Panc1 (cell line): ENCODE measurements at regions not wholly inside any gene's neighbourhood (a gene's known extent, or its start where the extent isn't known, plus 50 kb on each side); places are given as distances from the start of the nearest gene placed in this dataset.

Experiments
- ATAC-seq: fragments of 200-7000 bp; cut with Tn5 transposase; 2 replicates; pipeline ENCODE4 v1.9.1; 2020; ENCODE audit warnings: mild to moderate bottlenecking, moderate library complexity
- BruUV-seq: library from RNA; stranded (reverse); fragments of 400-500 nt; replicated peaks from 2 replicates; lab custom pipeline; 2021; lab: Mats Ljungman, UMichigan
- CTCF ChIA-PET: fragments of 300-600 bp; sonication (Branson Sonifier 250); formaldehyde crosslinking; loops from one replicate; lab custom pipeline; 2022; ENCODE audit warnings: antibody characterized with exemption; lab: Charles Lee
- POLR2A ChIA-PET: fragments of 300-600 bp; sonication (Branson Sonifier 250); formaldehyde crosslinking; loops from one replicate; lab custom pipeline; 2022; ENCODE audit warnings: antibody characterized with exemption; lab: Charles Lee
- DNase-seq: peaks from one replicate; pipeline ENCODE4 v3.0.0-alpha.2; 2010; ENCODE audit warnings: low read depth, low spot score
- H3K27ac ChIP-seq: 2 replicates; pipeline ENCODE4 v1.5.1; 2011; ENCODE audit warnings: mild to moderate bottlenecking, low read length, inconsistent platforms
- H3K27me3 ChIP-seq: fragments of 200-500 bp; sonication (Bioruptor generic); 2 replicates; pipeline ENCODE4 v1.6.0; 2014; ENCODE audit warnings: low read length, inconsistent platforms; ENCODE audit not compliant: control insufficient read depth, insufficient read depth
- H3K36me3 ChIP-seq: fragments of 200-500 bp; sonication (Bioruptor generic); 2 replicates; pipeline ENCODE4 v1.5.1; 2014; ENCODE audit warnings: inconsistent platforms, mild to moderate bottlenecking, low read length, moderate library complexity; ENCODE audit not compliant: control insufficient read depth, insufficient read depth
- H3K4me1 ChIP-seq: 2 replicates; pipeline ENCODE4 v1.5.1; 2011; ENCODE audit warnings: inconsistent platforms, mild to moderate bottlenecking, low read length, moderate library complexity; ENCODE audit not compliant: control insufficient read depth, insufficient read depth
- H3K4me3 ChIP-seq, 2 experiments: 2 replicates each; pipeline ENCODE4 v1.5.1; 2011 to 2012; ENCODE audit warnings: low read depth in 2 of 2, low read length in 2 of 2, mild to moderate bottlenecking in 2 of 2, inconsistent platforms in 1 of 2, moderate library complexity in 1 of 2
- H3K9me3 ChIP-seq: fragments of 200-500 bp; sonication (Bioruptor generic); 2 replicates; pipeline ENCODE4 v1.5.1; 2014; ENCODE audit warnings: low read depth, mild to moderate bottlenecking, inconsistent platforms, low read length, moderate library complexity; ENCODE audit not compliant: control insufficient read depth, insufficient read depth
- CTCF ChIP-seq: fragments of 450-650 bp; IDR thresholded peaks from 2 replicates; pipeline ENCODE4 v1.5.1; 2017; ENCODE audit warnings: mild to moderate bottlenecking
- POLR2AphosphoS5 ChIP-seq: IDR thresholded peaks from 2 replicates; pipeline ENCODE4 v1.6.1; 2012; ENCODE audit warnings: mild to moderate bottlenecking, low read depth, low read length, moderate library complexity
- REST ChIP-seq, 2 experiments: IDR thresholded peaks; 2 replicates each; pipeline ENCODE4 v1.6.1; 2011 to 2012; ENCODE audit warnings: low read depth in 2 of 2, control low read depth in 1 of 2, low read length in 1 of 2, mild to moderate bottlenecking in 1 of 2, moderate library complexity in 1 of 2; ENCODE audit not compliant: insufficient read depth in 1 of 2
- SIN3A ChIP-seq: IDR thresholded peaks from 2 replicates; pipeline ENCODE4 v1.6.1; 2012; ENCODE audit warnings: low read depth, mild to moderate bottlenecking, low read length, moderate library complexity, borderline replicate concordance; ENCODE audit not compliant: insufficient read depth
- TCF7L2 ChIP-seq: IDR thresholded peaks from 2 replicates; pipeline ENCODE4 v1.6.1; 2011; ENCODE audit warnings: mild to moderate bottlenecking, low read depth, low read length, inconsistent platforms
- in situ Hi-C: cut with HindIII; loops from 2 replicates; pipeline ENCODE4 v1.10.0; 2016; ENCODE audit warnings: low sequenced_read_pairs, low pct_unique_long_range_greater_than_20kb
- intact Hi-C: fragments of 100-400 bp; cut with micrococcal nuclease; formaldehyde crosslinking; loops from one replicate; pipeline ENCODE4 v1.10.0; 2022; ENCODE audit not compliant: unreplicated experiment

GRCh38 chr12:84054811-84055210 is 857.8 kb downstream of the SLC6A15 start:
- in situ Hi-C loops = no loop called here
- no peaks in the 10 kb centered on the region for H3K9me3 ChIP-seq
- CTCF ChIA-PET = no interaction called here
- H3K4me1 ChIP-seq = no peaks in the 10 kb centered on the region
- H3K27me3 ChIP-seq = no peaks in the 10 kb centered on the region
- H3K4me3 ChIP-seq = no peak overlapping the region
- H3K36me3 ChIP-seq = no peaks in the 10 kb centered on the region
- no peak overlapping the region for H3K27ac ChIP-seq
- ATAC-seq (no peak), DNase-seq (no peak)
- POLR2A ChIA-PET = no interaction called here
- BruUV-seq = no TSS peak
- intact Hi-C loops = no loop called here
- TF ChIP-seq POLR2AphosphoS5 = no peak
- TF ChIP-seq TCF7L2 = no peak
- no peak for TF ChIP-seq REST (IDR thresholded peaks at IDR 0.05; ENCODE audit: insufficient read depth in 1 of 2, low read depth in 2 of 2, low read length in 1 of 2)
- TF ChIP-seq SIN3A = no peak
- TF ChIP-seq CTCF = no peak

GRCh38 chr12:84047881-84048280 is 864.7 kb downstream of the SLC6A15 start:
- intact Hi-C loops = no loop called here
- Histone ChIP-seq H3K36me3 (no peaks in the 10 kb centered on the region), H3K4me1 (no peaks in the 10 kb centered on the region), H3K4me3 (no peak overlapping the region), H3K9me3 (no peaks in the 10 kb centered on the region), H3K27me3 (no peaks in the 10 kb centered on the region), H3K27ac (no peak overlapping the region)
- in situ Hi-C loops = no loop called here
- TF ChIP-seq SIN3A = no peak
- no peak for TF ChIP-seq REST (IDR thresholded peaks at IDR 0.05; ENCODE audit: insufficient read depth in 1 of 2, low read depth in 2 of 2, low read length in 1 of 2)
- no peak for TF ChIP-seq TCF7L2
- no peak for TF ChIP-seq POLR2AphosphoS5
- no peak for TF ChIP-seq CTCF
- no TSS peak for BruUV-seq
- ATAC-seq = no peak
- ChIA-PET CTCF (no interaction called here), POLR2A (no interaction called here)
- no peak for DNase-seq
